ENCODE measurements at regions not wholly inside any gene's neighbourhood (a gene's known extent, or its start where the extent isn't known, plus 50 kb on each side); places are given as distances from the start of the nearest gene placed in this dataset.

- TF ChIP-seq, protein P1, sequence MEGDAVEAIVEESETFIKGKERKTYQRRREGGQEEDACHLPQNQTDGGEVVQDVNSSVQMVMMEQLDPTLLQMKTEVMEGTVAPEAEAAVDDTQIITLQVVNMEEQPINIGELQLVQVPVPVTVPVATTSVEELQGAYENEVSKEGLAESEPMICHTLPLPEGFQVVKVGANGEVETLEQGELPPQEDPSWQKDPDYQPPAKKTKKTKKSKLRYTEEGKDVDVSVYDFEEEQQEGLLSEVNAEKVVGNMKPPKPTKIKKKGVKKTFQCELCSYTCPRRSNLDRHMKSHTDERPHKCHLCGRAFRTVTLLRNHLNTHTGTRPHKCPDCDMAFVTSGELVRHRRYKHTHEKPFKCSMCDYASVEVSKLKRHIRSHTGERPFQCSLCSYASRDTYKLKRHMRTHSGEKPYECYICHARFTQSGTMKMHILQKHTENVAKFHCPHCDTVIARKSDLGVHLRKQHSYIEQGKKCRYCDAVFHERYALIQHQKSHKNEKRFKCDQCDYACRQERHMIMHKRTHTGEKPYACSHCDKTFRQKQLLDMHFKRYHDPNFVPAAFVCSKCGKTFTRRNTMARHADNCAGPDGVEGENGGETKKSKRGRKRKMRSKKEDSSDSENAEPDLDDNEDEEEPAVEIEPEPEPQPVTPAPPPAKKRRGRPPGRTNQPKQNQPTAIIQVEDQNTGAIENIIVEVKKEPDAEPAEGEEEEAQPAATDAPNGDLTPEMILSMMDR (IDR thresholded peaks at IDR 0.05; ENCODE audit: poor library complexity, severe bottlenecking), result no peak
- no peak for TF ChIP-seq POLR2AphosphoS5 (IDR thresholded peaks at IDR 0.05)
- no peak for TF ChIP-seq MXI1 (conservative IDR thresholded peaks at IDR 0.05; ENCODE audit: poor library complexity, severe bottlenecking)
Measured at GRCh38 chr4:77235289-77235854, 78.4 kb downstream of the CCNG2 start.

Data from neural cell (in vitro differentiated cells).